ENCODE measurements at regions not wholly inside any gene's neighbourhood (a gene's known extent, or its start where the extent isn't known, plus 50 kb on each side); places are given as distances from the start of the nearest gene placed in this dataset.
"Not testable (repeated sequence)": the region's sequence is repeated elsewhere in the genome, so short reads cannot be mapped to it uniquely, and the experiment has no call there.

DNA sequence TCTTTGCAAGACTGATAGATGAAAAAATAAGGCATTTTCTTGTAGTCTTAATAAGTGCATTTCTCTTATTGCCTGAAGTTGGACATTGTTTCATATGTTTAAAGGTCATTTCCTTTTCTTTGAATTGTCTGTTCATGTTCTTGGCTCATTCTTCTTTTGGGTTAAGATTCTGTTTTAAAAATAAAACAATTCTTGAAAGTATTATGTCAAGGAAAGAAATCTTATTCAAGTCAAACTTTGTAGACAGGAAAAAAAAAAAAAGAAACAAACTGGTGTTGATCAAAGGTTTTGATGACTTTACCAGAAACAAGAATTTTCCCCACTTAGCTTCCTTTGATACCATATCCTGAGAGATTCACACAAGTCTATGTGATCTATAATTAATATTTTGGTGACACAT lies 132.9 kb upstream of the AADACL2 start:
- intact Hi-C loops (cut with DNase I): no loop called here
- no peak for DNase-seq (ENCODE audit: low spot score)

DNA sequence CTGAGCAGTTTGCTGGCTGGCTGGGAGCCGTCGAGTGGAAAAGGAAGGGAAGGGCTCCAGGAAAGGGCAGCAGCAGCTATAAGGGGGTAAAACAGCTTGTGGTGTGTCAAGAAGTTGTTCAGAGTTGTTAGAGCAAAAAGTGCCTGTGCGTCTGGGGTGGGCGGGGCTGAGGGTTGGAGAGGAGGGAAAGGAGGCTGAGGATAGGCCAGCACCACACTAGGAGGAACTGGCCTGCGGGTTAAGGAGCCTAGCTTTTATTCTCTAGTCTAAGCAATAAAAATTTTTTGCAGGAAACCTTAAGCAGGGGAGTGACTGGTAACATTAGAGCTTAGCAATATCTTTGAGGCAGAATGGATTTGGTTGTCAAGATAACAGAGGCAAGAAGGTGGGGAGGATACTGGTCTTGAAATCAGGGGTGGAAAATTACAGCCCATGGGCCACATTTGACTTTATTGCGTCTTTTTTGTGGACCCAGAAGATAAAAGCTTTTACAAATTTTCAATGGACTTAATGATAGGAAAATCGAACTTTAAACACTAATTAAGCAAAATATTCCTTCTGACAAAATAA lies 134.5 kb upstream of the AADACL2 start:
- intact Hi-C loops (cut with DNase I): no loop called here
- DNase-seq (ENCODE audit: low spot score): no peak

DNA sequence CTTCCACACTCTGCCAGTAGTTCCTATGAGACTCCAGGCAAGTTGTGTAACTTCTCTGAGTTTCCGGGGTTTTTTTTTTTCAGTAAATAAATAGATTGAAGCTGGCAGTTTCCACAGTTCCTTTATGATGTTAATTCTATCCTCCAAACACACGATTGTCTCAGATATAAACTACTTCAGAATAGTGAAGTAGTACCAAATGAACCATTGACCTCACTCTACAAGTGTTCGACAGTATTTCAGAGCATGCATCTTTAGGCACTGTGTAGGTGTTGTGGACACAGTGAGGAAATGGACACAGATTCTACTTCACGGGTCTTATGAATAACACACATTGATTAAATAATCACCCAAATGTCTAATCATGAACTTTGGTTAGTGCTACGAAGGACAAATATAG lies 136.1 kb upstream of the IGSF10 start:
- intact Hi-C loops (cut with DNase I): no loop called here

DNA sequence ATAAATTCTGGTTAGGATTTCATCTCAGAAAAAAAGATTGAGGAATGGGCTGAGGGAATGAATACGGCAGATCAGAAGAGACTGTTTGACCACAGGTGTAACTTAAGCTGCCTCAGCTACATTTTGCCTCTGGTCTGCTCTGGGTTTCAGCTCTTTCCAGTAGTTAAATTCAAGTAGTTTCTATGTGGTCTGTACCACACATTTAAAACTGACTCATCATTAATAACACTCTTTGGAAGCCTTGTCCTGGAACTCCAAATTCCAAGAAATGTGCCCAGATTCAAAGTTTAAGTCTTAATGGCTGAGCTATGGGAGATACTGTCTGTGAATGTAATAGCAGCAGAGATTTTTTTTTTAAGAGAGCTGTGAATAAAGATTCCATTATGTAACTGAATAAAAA lies 133.1 kb upstream of the IGSF10 start:
- DNase-seq (ENCODE audit: low spot score): no peak
- intact Hi-C loops (cut with DNase I): no loop called here

More for the DNA sequence above, 136.1 kb upstream of the IGSF10 start:
- DNase-seq (ENCODE audit: low spot score): no peak

DNA sequence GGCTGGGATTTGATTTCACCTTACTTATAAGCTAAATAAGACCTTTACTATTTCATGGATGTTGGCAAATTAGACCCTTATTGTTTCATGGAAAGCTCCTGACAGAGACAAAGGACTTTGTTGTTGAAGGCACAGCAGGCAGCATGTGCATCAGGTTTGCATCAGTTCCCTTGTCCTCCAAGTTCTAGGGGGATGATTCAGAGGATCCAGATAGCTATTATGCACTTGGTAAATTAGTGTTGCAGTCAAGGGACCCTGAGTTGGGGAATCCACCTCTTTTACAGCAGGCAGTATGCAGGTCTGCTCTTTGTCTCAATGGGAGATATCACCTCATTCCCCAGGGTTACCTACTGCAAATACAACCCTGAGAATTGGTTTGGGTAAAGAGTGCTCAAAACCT lies 131.4 kb upstream of the IGSF10 start:
- intact Hi-C loops (cut with DNase I): no loop called here
- no peak for DNase-seq (ENCODE audit: low spot score)

DNA sequence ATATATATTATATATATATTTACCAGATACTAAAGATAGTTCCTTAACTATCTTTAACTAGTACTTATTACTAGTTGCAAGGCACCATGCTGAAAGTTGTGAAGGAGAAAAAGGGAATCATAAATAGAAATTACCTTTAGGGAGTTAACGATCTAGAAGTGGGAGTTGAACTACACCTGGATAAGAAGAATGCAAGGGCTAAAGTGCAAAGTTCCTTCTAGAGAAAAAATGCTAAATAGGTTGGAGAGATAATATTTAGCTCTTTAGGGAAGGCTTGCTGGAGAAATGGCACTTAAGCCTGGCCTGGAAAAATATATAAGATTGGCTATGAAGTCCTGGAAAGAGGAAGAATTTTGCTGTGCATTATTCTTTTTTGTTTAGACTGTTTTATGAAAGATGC lies 130.6 kb upstream of the IGSF10 start:
- intact Hi-C loops (cut with DNase I): no loop called here
- DNase-seq (ENCODE audit: low spot score): no peak

DNA sequence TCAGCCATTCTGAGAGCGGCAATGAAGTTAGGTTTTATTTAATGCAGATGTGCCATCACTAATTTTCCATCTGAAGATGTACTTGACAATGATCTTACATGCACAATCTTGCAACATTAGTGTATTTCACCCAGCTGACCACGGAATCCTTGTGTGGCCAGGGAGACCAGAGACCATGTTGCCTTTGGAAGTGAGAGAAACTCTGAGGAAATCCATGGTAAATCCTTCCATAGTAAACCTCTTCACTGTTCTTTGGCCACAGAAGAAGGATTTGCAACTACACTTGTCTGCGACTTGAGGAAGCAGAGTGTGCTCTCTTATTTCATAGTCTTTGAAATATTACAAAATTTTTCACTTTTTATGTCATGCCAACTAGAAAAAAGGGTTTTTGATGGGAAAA lies 128.4 kb upstream of the IGSF10 start:
- DNase-seq (ENCODE audit: low spot score): no peak
- intact Hi-C loops (cut with DNase I): no loop called here

DNA sequence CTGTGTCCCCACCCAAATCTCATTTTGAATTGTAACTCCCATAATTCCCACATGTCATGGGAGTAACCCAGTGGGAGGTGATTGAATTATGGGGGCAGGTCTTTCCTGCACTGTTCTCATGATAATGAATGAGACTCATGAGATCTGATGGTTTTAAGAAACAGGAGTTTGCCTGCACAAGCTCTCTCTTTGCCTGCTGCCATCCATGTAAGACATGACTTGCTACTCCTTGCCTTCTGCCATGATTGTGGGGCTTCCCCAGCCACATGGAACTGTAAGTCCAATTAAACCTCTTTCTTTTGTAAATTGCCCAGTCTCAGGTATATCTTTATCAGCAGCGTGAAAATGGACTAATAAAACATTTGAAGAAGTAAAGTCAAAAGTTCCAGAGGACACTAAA lies 126.8 kb upstream of the IGSF10 start:
- DNase-seq (ENCODE audit: low spot score); intact Hi-C loops (cut with DNase I): not testable (repeated sequence)

DNA sequence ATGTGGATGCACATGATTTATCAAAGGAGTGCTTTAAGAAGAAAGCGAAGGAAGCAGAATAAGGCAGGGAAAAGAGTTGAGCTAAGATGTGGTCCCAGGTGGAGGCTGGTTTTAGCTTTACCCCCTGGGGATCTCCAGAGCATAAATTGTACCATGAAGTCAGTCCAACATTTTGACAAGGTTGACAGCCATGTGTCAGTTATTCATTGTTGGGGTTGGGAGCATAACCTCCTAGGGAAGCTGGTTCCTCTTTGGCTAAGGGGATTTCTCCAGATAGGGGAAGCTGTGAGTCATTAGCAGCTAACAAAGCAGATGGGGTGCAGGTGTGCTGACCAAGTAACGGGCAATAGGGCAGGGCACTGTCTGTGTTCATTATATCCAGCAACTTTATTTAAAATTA lies 123.7 kb upstream of the IGSF10 start:
- intact Hi-C loops (cut with DNase I): no loop called here
- no peak for DNase-seq (ENCODE audit: low spot score)

DNA sequence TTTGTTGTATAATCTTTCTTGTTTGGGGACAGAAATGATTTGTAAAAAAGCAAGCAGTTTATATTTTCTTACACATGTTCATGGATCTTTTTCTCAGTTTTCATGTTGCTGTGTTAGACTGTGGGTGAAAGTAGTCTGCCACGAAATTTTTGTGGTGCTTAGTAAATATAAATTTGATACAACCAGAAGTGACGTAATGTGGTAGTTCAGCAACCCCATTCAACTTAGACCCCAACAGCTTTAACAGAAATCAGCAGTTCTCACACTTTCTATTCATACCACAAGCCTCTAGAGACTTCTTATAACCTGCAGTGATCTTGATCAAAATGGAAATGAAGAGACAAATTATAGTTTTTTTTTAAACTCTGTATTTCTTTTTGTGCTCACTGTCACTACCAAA lies 120.2 kb upstream of the IGSF10 start:
- intact Hi-C loops (cut with DNase I): no loop called here
- no peak for DNase-seq (ENCODE audit: low spot score)

DNA sequence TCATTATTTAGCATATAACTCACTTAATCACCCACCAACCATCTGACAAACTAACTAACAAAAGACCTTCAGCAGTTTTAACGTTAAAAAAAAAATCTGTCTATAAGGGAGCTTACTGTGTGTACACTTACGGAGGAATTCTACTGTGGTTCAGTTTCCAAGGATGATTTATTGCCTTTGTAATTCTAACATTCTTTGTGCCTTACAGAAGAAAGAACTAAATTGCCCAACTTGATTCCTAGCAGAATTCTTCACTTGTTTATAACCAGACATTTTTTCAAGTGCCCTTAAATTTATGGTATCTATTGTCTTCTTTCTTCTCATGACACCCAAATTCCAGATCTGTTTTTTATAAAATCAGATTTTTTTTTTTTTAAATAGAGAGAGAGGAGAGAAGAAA lies 119.7 kb upstream of the IGSF10 start:
- intact Hi-C loops (cut with DNase I): no loop called here
- DNase-seq (ENCODE audit: low spot score): no peak

DNA sequence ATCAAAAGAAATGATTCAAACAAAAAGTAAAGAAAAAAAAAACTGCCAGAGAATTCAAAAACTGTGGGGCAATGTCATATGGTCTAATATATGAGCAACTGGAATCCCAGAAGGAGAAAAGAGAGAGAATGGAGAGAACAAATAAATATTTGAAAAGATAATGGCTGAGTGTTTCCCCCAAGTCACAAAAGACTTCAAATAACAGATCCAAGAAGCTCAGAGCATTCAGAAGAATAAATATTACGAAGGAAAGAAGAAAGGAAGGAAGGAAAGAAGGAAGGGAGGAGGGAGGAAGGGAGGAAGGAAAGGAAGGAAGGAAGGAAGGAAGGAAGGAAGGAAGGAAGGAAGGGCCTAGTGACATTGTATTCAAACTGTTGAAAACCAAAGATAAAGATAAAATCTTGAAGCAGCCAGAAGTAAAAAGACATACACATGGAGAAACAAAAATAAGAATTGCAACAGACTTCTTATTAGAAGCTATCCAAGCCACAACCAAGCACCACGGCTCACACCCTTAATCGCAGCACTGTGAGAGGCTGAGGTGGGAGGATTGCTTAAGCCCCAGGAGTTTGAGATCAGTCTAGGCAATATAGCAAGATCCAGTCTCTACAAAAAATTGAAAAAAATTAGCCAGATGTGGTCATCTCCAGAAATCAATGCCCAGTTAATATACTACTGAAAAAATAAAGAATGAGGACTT lies 118.9 kb upstream of the IGSF10 start:
- no peak for DNase-seq (ENCODE audit: low spot score)
- intact Hi-C loops (cut with DNase I): no loop called here

DNA sequence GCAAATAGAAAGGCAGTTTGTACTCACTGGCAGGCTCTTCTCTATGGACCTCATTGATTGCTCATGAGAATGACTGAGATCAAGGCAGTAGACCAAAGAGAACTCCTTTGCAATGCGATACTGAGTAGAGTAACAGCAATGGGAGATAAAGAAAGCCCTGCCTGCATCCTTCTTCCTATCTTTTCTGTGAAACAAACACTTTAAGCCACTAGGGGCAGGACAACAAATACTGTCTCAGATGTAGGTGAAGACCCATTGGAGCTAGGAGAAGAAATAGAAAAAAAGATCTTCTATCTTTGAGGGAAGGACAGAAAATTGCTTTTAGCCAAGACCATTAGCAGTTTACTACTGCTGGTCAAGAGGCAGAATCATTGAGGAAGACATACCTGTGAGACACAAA lies 117.6 kb upstream of the IGSF10 start:
- intact Hi-C loops (cut with DNase I): no loop called here
- DNase-seq (ENCODE audit: low spot score): no peak

DNA sequence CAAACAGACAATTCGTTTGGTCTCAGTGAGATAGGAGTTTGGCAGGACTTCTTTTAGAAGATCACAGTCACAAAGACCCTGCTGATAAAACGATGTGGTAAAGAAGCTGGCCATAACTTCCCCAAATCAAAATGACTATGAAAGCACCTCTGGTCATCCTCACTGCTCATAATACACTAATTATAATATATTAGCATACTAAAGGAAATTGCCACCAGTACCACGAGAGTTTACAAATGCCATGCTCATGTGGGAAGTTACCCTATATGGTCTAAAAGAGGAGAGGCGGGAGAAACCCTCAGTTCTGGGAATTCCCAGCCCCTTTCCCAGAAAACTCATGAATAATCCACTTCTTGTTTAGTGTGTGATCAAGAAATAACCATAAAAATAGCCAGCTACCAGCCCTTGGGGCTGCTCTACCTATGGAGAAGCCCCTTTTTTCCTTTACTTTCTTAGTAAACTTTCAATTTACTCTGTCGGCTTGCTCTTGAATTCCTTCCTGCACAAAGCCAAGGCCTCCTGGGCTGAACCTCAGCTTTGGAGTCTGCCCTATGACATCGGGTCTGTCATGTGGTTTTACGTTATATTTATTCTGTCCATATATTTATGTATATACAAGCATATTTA lies 115.8 kb upstream of the IGSF10 start:
- intact Hi-C loops (cut with DNase I): no loop called here
- no peak for DNase-seq (ENCODE audit: low spot score)

DNA sequence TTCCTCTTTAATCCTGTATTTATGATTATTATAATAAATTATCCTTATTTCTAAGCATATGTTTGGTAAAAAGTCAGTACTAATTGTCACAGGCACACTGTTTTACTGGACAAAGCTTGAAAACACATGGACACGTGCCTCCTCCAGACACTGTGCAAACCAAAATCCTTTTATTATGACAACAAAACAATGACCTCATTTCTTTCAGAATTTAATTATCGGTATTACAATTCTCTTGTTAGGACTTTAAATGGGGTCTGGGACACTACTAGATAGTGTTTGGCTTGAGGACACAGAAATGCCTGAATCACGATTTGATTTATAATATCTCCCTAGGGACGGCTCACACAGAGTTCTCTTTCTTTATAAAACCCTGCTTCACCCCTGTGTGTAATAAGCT lies 107.3 kb upstream of the IGSF10 start:
- DNase-seq (ENCODE audit: low spot score): no peak
- intact Hi-C loops (cut with DNase I): no loop called here

DNA sequence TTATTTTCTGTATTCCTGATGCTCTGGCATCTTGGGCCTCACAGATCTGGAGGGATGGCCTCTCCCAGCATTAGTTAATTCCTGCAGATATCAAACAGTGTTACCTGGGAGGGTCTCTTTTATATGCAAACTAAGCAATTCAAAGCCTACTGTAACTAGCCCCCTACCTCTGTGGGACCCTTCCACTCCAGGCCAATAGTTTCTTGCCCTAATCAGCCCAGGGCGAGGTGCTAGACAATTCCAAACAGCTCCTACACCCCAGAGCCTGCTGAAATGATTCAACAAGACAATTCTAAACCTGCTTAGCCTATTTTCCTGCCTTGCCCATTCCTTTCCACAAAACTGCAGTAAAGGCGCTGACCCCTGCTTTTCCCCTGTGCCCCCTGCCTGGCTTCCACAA lies 106.6 kb upstream of the IGSF10 start:
- DNase-seq (ENCODE audit: low spot score): no peak
- intact Hi-C loops (cut with DNase I): no loop called here

DNA sequence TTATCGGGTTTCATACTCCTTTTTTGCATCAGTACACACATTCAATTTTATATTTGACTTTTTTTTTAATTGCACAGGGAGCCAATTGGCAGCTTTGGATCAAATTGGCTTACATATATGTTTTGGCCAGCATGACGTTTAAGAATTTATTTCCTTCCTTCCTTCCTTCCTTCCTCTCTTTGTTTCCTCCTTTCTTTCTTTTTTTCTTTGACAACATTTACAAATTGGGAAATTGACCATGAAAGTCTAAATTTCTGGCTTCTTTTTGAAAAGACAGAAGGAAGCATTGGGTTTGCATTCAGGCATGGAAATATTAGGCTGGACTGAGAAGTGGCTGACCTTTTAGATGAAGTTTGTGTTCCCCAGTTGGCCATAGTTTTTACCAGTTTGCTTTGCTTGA lies 103.4 kb upstream of the IGSF10 start:
- no peak for DNase-seq (ENCODE audit: low spot score)
- intact Hi-C loops (cut with DNase I): no loop called here

DNA sequence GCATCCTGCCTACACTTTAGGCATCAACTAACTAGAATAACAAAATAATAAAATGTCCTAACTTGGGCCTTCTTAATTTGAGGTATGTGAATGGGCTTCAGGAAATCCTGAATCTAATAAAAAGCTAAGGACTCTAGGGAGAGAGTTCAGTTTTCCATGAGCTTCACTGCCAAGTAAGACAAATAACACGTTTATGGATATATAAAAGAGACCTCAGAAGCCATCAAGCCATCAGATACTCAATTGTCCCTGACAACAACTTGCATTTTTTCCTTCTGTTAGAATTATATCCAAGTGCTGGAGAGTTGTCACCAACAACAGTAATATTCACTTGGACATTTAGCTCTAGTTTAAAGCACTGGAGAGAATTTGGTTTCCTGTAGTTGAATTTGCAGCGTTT lies 102.4 kb upstream of the IGSF10 start:
- intact Hi-C loops (cut with DNase I): no loop called here
- no peak for DNase-seq (ENCODE audit: low spot score)

DNA sequence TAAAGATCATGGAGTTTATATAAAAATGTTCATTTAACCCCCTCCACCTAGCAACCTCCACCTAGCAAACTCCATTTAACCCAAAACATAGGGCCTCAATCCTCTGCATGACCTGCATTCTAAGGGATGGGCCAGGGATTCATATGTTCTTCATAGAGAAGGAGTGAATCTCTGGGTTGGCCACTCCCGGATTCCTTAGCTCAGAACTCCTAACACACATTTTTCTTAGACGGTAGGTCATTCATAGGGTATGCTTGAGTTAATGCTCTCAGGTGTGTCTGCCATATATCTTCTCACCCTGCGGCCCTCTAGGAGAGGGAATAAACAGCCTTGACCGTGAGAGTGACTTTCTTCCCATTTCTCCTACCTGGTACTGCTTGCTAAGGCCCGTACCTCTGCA lies 102.0 kb upstream of the IGSF10 start:
- no peak for DNase-seq (ENCODE audit: low spot score)
- intact Hi-C loops (cut with DNase I): no loop called here

DNA sequence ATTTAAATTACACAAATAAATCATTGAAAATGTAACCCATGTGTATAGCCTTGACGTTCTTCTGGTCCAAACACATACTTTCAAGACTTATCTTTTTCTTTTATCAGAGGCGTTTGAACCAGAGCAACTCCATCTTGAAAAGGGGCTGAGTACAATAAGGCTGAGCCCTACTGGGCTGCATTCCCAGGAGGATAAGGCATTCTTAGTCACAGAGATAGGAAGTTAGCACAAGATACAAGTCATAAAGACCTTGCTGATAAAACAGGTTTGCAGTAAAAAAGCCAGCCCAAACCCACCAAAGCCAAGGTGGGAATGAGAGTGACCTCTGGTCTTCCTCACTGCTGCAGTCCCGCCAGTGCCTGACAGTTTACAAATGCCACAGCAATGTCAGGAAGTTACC lies 101.0 kb upstream of the IGSF10 start:
- intact Hi-C loops (cut with DNase I): no loop called here

DNA sequence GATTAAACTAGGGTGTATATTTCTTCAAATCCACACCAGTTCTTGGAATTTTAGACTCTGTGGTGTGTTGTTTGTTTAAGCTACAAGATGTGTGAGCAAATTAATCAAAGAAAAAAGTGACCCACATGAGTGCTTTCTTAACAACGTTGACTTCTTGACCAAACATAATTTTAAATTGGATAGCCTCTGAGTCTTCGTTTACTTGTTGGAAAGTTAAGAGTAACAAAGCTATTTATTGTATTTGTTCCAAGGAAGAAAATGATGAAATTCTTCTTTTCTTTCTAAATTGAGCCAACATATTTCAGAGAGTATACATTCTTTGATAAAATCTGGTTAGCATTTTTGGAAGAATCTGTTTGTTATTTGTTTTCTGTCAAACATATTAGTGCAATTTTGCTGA lies 99.9 kb upstream of the IGSF10 start:
- no peak for DNase-seq (ENCODE audit: low spot score)
- intact Hi-C loops (cut with DNase I): no loop called here

More for the DNA sequence above, 101.0 kb upstream of the IGSF10 start:
- no peak for DNase-seq (ENCODE audit: low spot score)

All from posterior vena cava (tissue), 2 donors.